Suprapubic skin (tissue), 4 donors: ENCODE measurements at regions not wholly inside any gene's neighbourhood (a gene's known extent, or its start where the extent isn't known, plus 50 kb on each side); places are given as distances from the start of the nearest gene placed in this dataset.

Experiments used
- DNase-seq, 2 donors: peaks; one replicate each; pipeline ENCODE4 v3.0.0-alpha.2; 2019; ENCODE audit warnings: low spot score in 2 of 2
- H3K27ac ChIP-seq: fragments of 200-600 bp; sonication (generic); one replicate; pipeline ENCODE4 v1.5.1; 2019
- H3K27me3 ChIP-seq: fragments of 200-600 bp; sonication (generic); one replicate; pipeline ENCODE4 v1.5.1; 2019
- H3K36me3 ChIP-seq: fragments of 200-600 bp; sonication (generic); one replicate; pipeline ENCODE4 v1.5.1; 2019
- H3K4me1 ChIP-seq: fragments of 200-600 bp; sonication (generic); one replicate; pipeline ENCODE4 v1.5.1; 2019
- H3K4me3 ChIP-seq: fragments of 200-600 bp; sonication (generic); one replicate; pipeline ENCODE4 v1.5.1; 2019; ENCODE audit warnings: mild to moderate bottlenecking
- H3K9me3 ChIP-seq: fragments of 200-600 bp; sonication (generic); one replicate; pipeline ENCODE4 v1.5.1; 2019
- CTCF ChIP-seq, 2 donors: fragments of 200-600 bp in 1 of 2; fragments of 450-650 bp in 1 of 2; sonication (generic) in 1 of 2; IDR thresholded peaks; one replicate each; pipeline ENCODE4 v1.5.1; 2016 to 2019; ENCODE audit warnings: antibody characterized with exemption in 2 of 2, mild to moderate bottlenecking in 1 of 2, moderate library complexity in 1 of 2
- EP300 ChIP-seq: sonication (generic); formaldehyde crosslinking; IDR thresholded peaks from one replicate; pipeline ENCODE4 v1.6.1; 2017; ENCODE audit warnings: antibody characterized with exemption
- POLR2A ChIP-seq, 2 donors: fragments of 450-650 bp; IDR thresholded peaks; one replicate each; pipeline ENCODE4 v1.6.1; 2017; ENCODE audit warnings: antibody characterized with exemption in 2 of 2, mild to moderate bottlenecking in 2 of 2, moderate library complexity in 2 of 2
- POLR2AphosphoS5 ChIP-seq, 3 donors: sonication (generic); formaldehyde crosslinking; IDR thresholded peaks; one replicate each; pipeline ENCODE4 v1.6.1; 2017; ENCODE audit warnings: antibody characterized with exemption in 3 of 3
- WGBS: methylation state at CpG from one replicate; pipeline ENCODE4 v1.1.5; 2018; 5-methylcytosine and 5-hydroxymethylcytosine counted together

GRCh38 chr13:74018062-74018431 is 116.2 kb downstream of the KLF12 start:
- H3K4me1 ChIP-seq, result no peaks in the 10 kb centered on the region
- no peak overlapping the region for H3K4me3 ChIP-seq
- H3K36me3 ChIP-seq, result no peaks in the 10 kb centered on the region
- H3K27me3 ChIP-seq, result no peaks in the 10 kb centered on the region
- 87% methylated on average over 1 of the region's 1 CpG for WGBS
- DNase-seq, result no peak
- H3K9me3 ChIP-seq, result no peaks in the 10 kb centered on the region
- TF ChIP-seq POLR2AphosphoS5 (IDR thresholded peaks at IDR 0.05) (no peak), EP300 (no peak), POLR2A (IDR thresholded peaks at IDR 0.05) (no peak), CTCF (IDR thresholded peaks at IDR 0.05) (no peak)
- no peak overlapping the region for H3K27ac ChIP-seq

- WGBS, result 75% methylated on average over 4 of the region's 4 CpGs
- H3K27ac ChIP-seq, result no peak overlapping the region
- no peak for TF ChIP-seq POLR2AphosphoS5 (IDR thresholded peaks at IDR 0.05)
- no peak for TF ChIP-seq CTCF (IDR thresholded peaks at IDR 0.05)
- no peak for TF ChIP-seq EP300
- no peak for TF ChIP-seq POLR2A (IDR thresholded peaks at IDR 0.05)
- no peak overlapping the region for H3K4me3 ChIP-seq
- no peak for DNase-seq
- H3K9me3 ChIP-seq, result no peaks in the 10 kb centered on the region
- H3K27me3 ChIP-seq, result no peaks in the 10 kb centered on the region
- no peaks in the 10 kb centered on the region for H3K36me3 ChIP-seq
- no peaks in the 10 kb centered on the region for H3K4me1 ChIP-seq
Observed at GRCh38 chr13:74017301-74018061, 116.7 kb downstream of the KLF12 start.

- no peaks in the 10 kb centered on the region for H3K36me3 ChIP-seq
- H3K4me3 ChIP-seq, result no peak overlapping the region
- no peak for DNase-seq
- no peaks in the 10 kb centered on the region for H3K4me1 ChIP-seq
- no peaks in the 10 kb centered on the region for H3K27me3 ChIP-seq
- H3K9me3 ChIP-seq, result no peaks in the 10 kb centered on the region
- H3K27ac ChIP-seq, result no peak overlapping the region
- 96% methylated on average over 4 of the region's 4 CpGs for WGBS
- no peak for TF ChIP-seq POLR2A (IDR thresholded peaks at IDR 0.05)
- TF ChIP-seq CTCF (IDR thresholded peaks at IDR 0.05), result no peak
- no peak for TF ChIP-seq POLR2AphosphoS5 (IDR thresholded peaks at IDR 0.05)
- no peak for TF ChIP-seq EP300
Observed at GRCh38 chr13:74015137-74015536, 119.1 kb downstream of the KLF12 start.

GRCh38 chr13:74009100-74009668 is 125.0 kb downstream of the KLF12 start:
- no peaks in the 10 kb centered on the region for H3K9me3 ChIP-seq
- TF ChIP-seq EP300, result no peak
- no peak for TF ChIP-seq CTCF (IDR thresholded peaks at IDR 0.05)
- no peak for TF ChIP-seq POLR2AphosphoS5 (IDR thresholded peaks at IDR 0.05)
- TF ChIP-seq POLR2A (IDR thresholded peaks at IDR 0.05), result no peak
- WGBS, result 89% methylated on average over 4 of the region's 4 CpGs
- no peak for DNase-seq
- H3K4me3 ChIP-seq, result no peak overlapping the region
- peaks cover 3% of the 10 kb centered on the region for H3K4me1 ChIP-seq
- no peaks in the 10 kb centered on the region for H3K36me3 ChIP-seq
- no peak overlapping the region for H3K27ac ChIP-seq
- no peaks in the 10 kb centered on the region for H3K27me3 ChIP-seq

GRCh38 chr13:74006666-74007065 is 127.5 kb downstream of the KLF12 start:
- Histone ChIP-seq H3K4me3 (no peak overlapping the region), H3K36me3 (no peaks in the 10 kb centered on the region), H3K27me3 (no peaks in the 10 kb centered on the region), H3K27ac (no peak overlapping the region), H3K9me3 (no peaks in the 10 kb centered on the region), H3K4me1 (peaks cover 3% of the 10 kb centered on the region)
- WGBS, result 58% methylated on average over 3 of the region's 3 CpGs
- no peak for DNase-seq
- TF ChIP-seq CTCF (IDR thresholded peaks at IDR 0.05) (no peak), EP300 (no peak)
